ENCODE measurements at regions not wholly inside any gene's neighbourhood (a gene's known extent, or its start where the extent isn't known, plus 50 kb on each side); places are given as distances from the start of the nearest gene placed in this dataset.

- no peaks in the 10 kb centered on the region for H3K9me1 ChIP-seq (ENCODE audit: control insufficient read depth, extremely low read depth, insufficient read depth, low read length)
- FAIRE-seq, result peak; percentile 93
- peaks cover 37% of the 10 kb centered on the region for H3K4me1 ChIP-seq (ENCODE audit: control insufficient read depth, extremely low read depth, insufficient read depth, low read length)
- H4K20me1 ChIP-seq (ENCODE audit: control insufficient read depth, extremely low read depth, insufficient read depth, low read length), result no peaks in the 10 kb centered on the region
- dilution Hi-C loops (cut with MboI; ENCODE audit: extremely low pct_ligation_motif_present, low sequenced_read_pairs), result no loop called here
- peak overlapping the region; percentile 31 for H3K9ac ChIP-seq (ENCODE audit: control insufficient read depth, extremely low read depth, insufficient read depth, low read length)
- H3K36me3 ChIP-seq (ENCODE audit: control insufficient read depth in 2 of 2, extremely low read depth in 1 of 2, insufficient read depth in 2 of 2, low read length in 2 of 2), result no peaks in the 10 kb centered on the region
- H2AFZ ChIP-seq (ENCODE audit: control insufficient read depth, low read length), result no peak overlapping the region
- H3K79me2 ChIP-seq (ENCODE audit: control insufficient read depth, insufficient read depth, low read length), result no peaks in the 10 kb centered on the region
- peak; percentile 73 for DNase-seq (ENCODE audit: low read depth, low spot score)
- peak overlapping the region in 1 of 3 experiments; percentile 17 for H3K4me3 ChIP-seq (ENCODE audit: control insufficient read depth in 2 of 3, extremely low read depth in 1 of 3, insufficient read depth in 2 of 3, low read depth in 1 of 3, low read length in 3 of 3)
- peak overlapping the region; percentile 92 for H3K27ac ChIP-seq (ENCODE audit: control insufficient read depth, insufficient read depth, low read length)
- TF ChIP-seq EZH2 (IDR thresholded peaks at IDR 0.05; ENCODE audit: low read length), result no peak
- TF ChIP-seq CTCF (optimal IDR thresholded peaks at IDR 0.05 in 1 of 3, IDR thresholded peaks at IDR 0.05 in 1 of 3, conservative IDR thresholded peaks at IDR 0.05 in 1 of 3; ENCODE audit: extremely low read depth in 1 of 3, insufficient read depth in 2 of 3, low read length in 3 of 3), result no peak
- no peaks in the 10 kb centered on the region for H3K9me3 ChIP-seq (ENCODE audit: control insufficient read depth, low read depth, low read length)
- H3K27me3 ChIP-seq (ENCODE audit: control insufficient read depth, extremely low read depth, insufficient read depth, low read length), result no peaks in the 10 kb centered on the region
- peak overlapping the region; percentile 71 for H3K4me2 ChIP-seq (ENCODE audit: control insufficient read depth, extremely low read depth, insufficient read depth, low read depth, low read length)
Measured at GRCh38 chr9:107712390-107712789, 222.8 kb upstream of the KLF4 start.

GRCh38 chr9:107711542-107711941 lies 222.0 kb upstream of the KLF4 start:
- H3K27ac ChIP-seq (ENCODE audit: control insufficient read depth, insufficient read depth, low read length), result peak overlapping the region; percentile 92
- H3K9me3 ChIP-seq (ENCODE audit: control insufficient read depth, low read depth, low read length), result no peaks in the 10 kb centered on the region
- no peaks in the 10 kb centered on the region for H4K20me1 ChIP-seq (ENCODE audit: control insufficient read depth, extremely low read depth, insufficient read depth, low read length)
- TF ChIP-seq CTCF (optimal IDR thresholded peaks at IDR 0.05 in 1 of 3, IDR thresholded peaks at IDR 0.05 in 1 of 3, conservative IDR thresholded peaks at IDR 0.05 in 1 of 3; ENCODE audit: extremely low read depth in 1 of 3, insufficient read depth in 2 of 3, low read length in 3 of 3) (no peak), EZH2 (IDR thresholded peaks at IDR 0.05; ENCODE audit: low read length) (no peak)
- FAIRE-seq, result peak; percentile 92
- peaks cover 43% of the 10 kb centered on the region for H3K4me1 ChIP-seq (ENCODE audit: control insufficient read depth, extremely low read depth, insufficient read depth, low read length)
- H3K4me3 ChIP-seq (ENCODE audit: control insufficient read depth in 2 of 3, extremely low read depth in 1 of 3, insufficient read depth in 2 of 3, low read depth in 1 of 3, low read length in 3 of 3), result no peak overlapping the region
- H3K4me2 ChIP-seq (ENCODE audit: control insufficient read depth, extremely low read depth, insufficient read depth, low read depth, low read length), result peak overlapping the region; percentile 71
- no peak overlapping the region for H3K9ac ChIP-seq (ENCODE audit: control insufficient read depth, extremely low read depth, insufficient read depth, low read length)
- H3K36me3 ChIP-seq (ENCODE audit: control insufficient read depth in 2 of 2, extremely low read depth in 1 of 2, insufficient read depth in 2 of 2, low read length in 2 of 2), result no peaks in the 10 kb centered on the region
- H3K79me2 ChIP-seq (ENCODE audit: control insufficient read depth, insufficient read depth, low read length), result no peaks in the 10 kb centered on the region
- DNase-seq (ENCODE audit: low read depth, low spot score), result peak; percentile 99
- dilution Hi-C loops (cut with MboI; ENCODE audit: extremely low pct_ligation_motif_present, low sequenced_read_pairs), result no loop called here
- peak overlapping the region; percentile 4 for H2AFZ ChIP-seq (ENCODE audit: control insufficient read depth, low read length)
- no peaks in the 10 kb centered on the region for H3K27me3 ChIP-seq (ENCODE audit: control insufficient read depth, extremely low read depth, insufficient read depth, low read length)
- no peaks in the 10 kb centered on the region for H3K9me1 ChIP-seq (ENCODE audit: control insufficient read depth, extremely low read depth, insufficient read depth, low read length)

Data from keratinocyte (primary cell).